OCI-LY7 (cell line): ENCODE measurements at regions not wholly inside any gene's neighbourhood (a gene's known extent, or its start where the extent isn't known, plus 50 kb on each side); places are given as distances from the start of the nearest gene placed in this dataset.

Experiments used
- BruUV-seq: library from RNA; stranded (reverse); fragments of 400-500 nt; replicated peaks from 2 replicates; lab custom pipeline; 2021; lab: Mats Ljungman, UMichigan
- CTCF ChIA-PET: fragments of 300-600 bp; sonication (Branson Sonifier 250); formaldehyde crosslinking; loops from one replicate; lab custom pipeline; 2022; ENCODE audit warnings: antibody characterized with exemption; ENCODE audit not compliant: unreplicated experiment; lab: Charles Lee
- POLR2A ChIA-PET: fragments of 300-600 bp; sonication (Branson Sonifier 250); formaldehyde crosslinking; loops from one replicate; lab custom pipeline; 2022; ENCODE audit warnings: antibody characterized with exemption; lab: Charles Lee
- DNase-seq: peaks from one replicate; pipeline ENCODE4 v3.0.0-alpha.2; 2015; ENCODE audit warnings: low spot score
- H2AFZ ChIP-seq: fragments of 200-600 bp; sonication (generic), shearing (Covaris generic); 2 replicates; pipeline ENCODE4 v1.6.1; 2014; ENCODE audit warnings: mild to moderate bottlenecking, antibody characterized with exemption, low read length, moderate library complexity
- H3K27ac ChIP-seq: fragments of 200-600 bp; sonication (generic); 2 replicates; pipeline ENCODE4 v1.5.1; 2014; ENCODE audit warnings: mixed run types, low read depth, mild to moderate bottlenecking, moderate library complexity, low read length, inconsistent platforms; ENCODE audit not compliant: poor library complexity, severe bottlenecking
- H3K36me3 ChIP-seq: fragments of 200-600 bp; sonication (generic); 2 replicates; pipeline ENCODE4 v1.6.1; 2014; ENCODE audit warnings: mild to moderate bottlenecking, antibody characterized with exemption, low read length, moderate library complexity, mixed read lengths; ENCODE audit not compliant: insufficient read depth
- H3K4me1 ChIP-seq: fragments of 200-600 bp; sonication (generic); 2 replicates; pipeline ENCODE4 v1.5.1; 2014; ENCODE audit warnings: mild to moderate bottlenecking, low read length; ENCODE audit not compliant: insufficient read depth, poor library complexity, severe bottlenecking
- H3K4me2 ChIP-seq: fragments of 200-600 bp; sonication (generic); 2 replicates; pipeline ENCODE4 v1.6.1; 2014; ENCODE audit warnings: mild to moderate bottlenecking, low read length
- H3K4me3 ChIP-seq: fragments of 200-600 bp; sonication (generic); 2 replicates; pipeline ENCODE4 v1.5.1; 2014; ENCODE audit warnings: mild to moderate bottlenecking, low read depth, low read length; ENCODE audit not compliant: poor library complexity, severe bottlenecking
- H3K79me2 ChIP-seq: fragments of 200-600 bp; sonication (generic); 2 replicates; pipeline ENCODE4 v1.6.1; 2016; ENCODE audit warnings: low read depth, mild to moderate bottlenecking, low read length, moderate library complexity, mixed read lengths; ENCODE audit not compliant: insufficient read depth
- H3K9me2 ChIP-seq: fragments of 200-600 bp; sonication (generic); 2 replicates; pipeline ENCODE4 v1.6.1; 2016; ENCODE audit warnings: mild to moderate bottlenecking, low read length, mixed read lengths; ENCODE audit not compliant: insufficient read depth
- H3K9me3 ChIP-seq: fragments of 200-600 bp; sonication (generic); 2 replicates; pipeline ENCODE4 v1.6.1; 2014; ENCODE audit warnings: mild to moderate bottlenecking, mixed run types, low read length, mixed read lengths
- H4K20me1 ChIP-seq: fragments of 200-600 bp; sonication (generic); 2 replicates; pipeline ENCODE4 v1.6.1; 2014; ENCODE audit warnings: mild to moderate bottlenecking, antibody characterized with exemption, low read length, moderate library complexity, mixed read lengths; ENCODE audit not compliant: insufficient read depth
- EZH2phosphoT487 ChIP-seq: fragments of 200-600 bp; sonication (generic); IDR thresholded peaks from 2 replicates; pipeline ENCODE4 v1.6.1; 2018; ENCODE audit warnings: low read depth, borderline replicate concordance, mild to moderate bottlenecking, mixed run types, antibody characterized with exemption, low read length, moderate library complexity, mixed read lengths
- intact Hi-C: fragments of 100-400 bp; cut with micrococcal nuclease; formaldehyde crosslinking; loops from one replicate; pipeline ENCODE4 v1.10.0; 2022; ENCODE audit not compliant: unreplicated experiment
- TF ChIP-seq, protein P1 (sequence below): fragments of 200-600 bp; sonication (generic); conservative IDR thresholded peaks from 2 replicates; pipeline ENCODE4 v1.5.1; 2014; ENCODE audit warnings: mild to moderate bottlenecking, antibody characterized with exemption, low read length, moderate library complexity, mixed read lengths

DNA sequence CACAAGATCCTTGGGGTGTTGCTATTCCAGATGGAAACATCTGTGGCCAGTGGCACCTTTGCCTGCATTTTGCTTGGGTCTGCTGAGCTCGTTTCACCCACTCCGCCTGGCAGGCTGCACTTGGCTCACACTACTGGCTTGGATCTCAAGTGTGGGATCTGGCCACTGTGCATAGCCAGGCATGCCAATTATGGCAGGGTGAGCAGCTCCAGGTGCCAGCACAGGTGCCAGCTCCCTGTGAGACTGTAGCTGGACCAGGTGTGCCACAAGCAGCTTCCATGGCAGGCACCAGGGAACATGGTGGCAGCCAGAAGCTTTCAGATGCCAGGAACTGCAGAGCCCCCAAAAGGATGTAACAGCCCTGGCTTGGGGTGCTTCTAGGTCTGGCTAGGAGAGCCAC, 463.8 kb upstream of the PABPC4L start:
- TF ChIP-seq, protein P1, sequence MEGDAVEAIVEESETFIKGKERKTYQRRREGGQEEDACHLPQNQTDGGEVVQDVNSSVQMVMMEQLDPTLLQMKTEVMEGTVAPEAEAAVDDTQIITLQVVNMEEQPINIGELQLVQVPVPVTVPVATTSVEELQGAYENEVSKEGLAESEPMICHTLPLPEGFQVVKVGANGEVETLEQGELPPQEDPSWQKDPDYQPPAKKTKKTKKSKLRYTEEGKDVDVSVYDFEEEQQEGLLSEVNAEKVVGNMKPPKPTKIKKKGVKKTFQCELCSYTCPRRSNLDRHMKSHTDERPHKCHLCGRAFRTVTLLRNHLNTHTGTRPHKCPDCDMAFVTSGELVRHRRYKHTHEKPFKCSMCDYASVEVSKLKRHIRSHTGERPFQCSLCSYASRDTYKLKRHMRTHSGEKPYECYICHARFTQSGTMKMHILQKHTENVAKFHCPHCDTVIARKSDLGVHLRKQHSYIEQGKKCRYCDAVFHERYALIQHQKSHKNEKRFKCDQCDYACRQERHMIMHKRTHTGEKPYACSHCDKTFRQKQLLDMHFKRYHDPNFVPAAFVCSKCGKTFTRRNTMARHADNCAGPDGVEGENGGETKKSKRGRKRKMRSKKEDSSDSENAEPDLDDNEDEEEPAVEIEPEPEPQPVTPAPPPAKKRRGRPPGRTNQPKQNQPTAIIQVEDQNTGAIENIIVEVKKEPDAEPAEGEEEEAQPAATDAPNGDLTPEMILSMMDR = no peak
- TF ChIP-seq EZH2phosphoT487 = no peak
- Histone ChIP-seq H3K27ac (no peak overlapping the region), H4K20me1 (no peaks in the 10 kb centered on the region), H3K4me1 (no peaks in the 10 kb centered on the region), H3K4me2 (no peak overlapping the region), H3K9me2 (no peaks in the 10 kb centered on the region), H3K36me3 (no peaks in the 10 kb centered on the region), H3K9me3 (no peaks in the 10 kb centered on the region), H3K79me2 (no peaks in the 10 kb centered on the region), H3K4me3 (no peak overlapping the region), H2AFZ (no peak overlapping the region)
- DNase-seq = no peak
- ChIA-PET CTCF (no interaction called here), POLR2A (no interaction called here)
- BruUV-seq = no TSS peak
- intact Hi-C loops = no loop called here

DNA sequence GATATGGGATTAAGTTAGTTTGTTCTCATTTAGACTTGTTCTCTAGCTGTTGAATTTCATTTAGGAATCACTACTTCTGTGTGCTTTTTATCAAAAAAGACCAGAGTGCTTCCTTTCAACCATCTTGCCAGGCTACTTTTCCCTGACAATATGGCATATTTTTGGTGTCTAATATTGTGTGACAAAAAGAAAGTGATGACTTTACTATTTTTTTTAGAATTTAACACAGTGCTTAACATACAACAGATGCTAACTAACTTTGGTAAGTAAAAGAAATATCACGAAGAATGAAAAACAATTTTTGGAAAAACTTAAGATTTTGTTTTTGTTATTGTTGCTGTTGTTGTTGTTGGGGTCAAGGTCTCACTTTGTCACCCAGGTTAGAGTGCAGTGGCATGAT, 462.2 kb upstream of the PABPC4L start:
- no peak overlapping the region for H3K4me2 ChIP-seq
- H3K4me3 ChIP-seq = no peak overlapping the region
- H3K4me1 ChIP-seq = no peaks in the 10 kb centered on the region
- no TSS peak for BruUV-seq
- no peaks in the 10 kb centered on the region for H3K9me2 ChIP-seq
- H4K20me1 ChIP-seq = no peaks in the 10 kb centered on the region
- no peaks in the 10 kb centered on the region for H3K79me2 ChIP-seq
- no peaks in the 10 kb centered on the region for H3K36me3 ChIP-seq
- H2AFZ ChIP-seq = no peak overlapping the region
- no peaks in the 10 kb centered on the region for H3K9me3 ChIP-seq
- intact Hi-C loops = no loop called here
- CTCF ChIA-PET = no interaction called here
- TF ChIP-seq, protein P1 = no peak
- TF ChIP-seq EZH2phosphoT487 = no peak
- DNase-seq = no peak
- POLR2A ChIA-PET = interaction anchor here (0.6 kb wide), 1 partner anchor 1478 kb away, joined by 4 read pairs; no protein-coding TSS in a partner anchor
- H3K27ac ChIP-seq = no peak overlapping the region

DNA sequence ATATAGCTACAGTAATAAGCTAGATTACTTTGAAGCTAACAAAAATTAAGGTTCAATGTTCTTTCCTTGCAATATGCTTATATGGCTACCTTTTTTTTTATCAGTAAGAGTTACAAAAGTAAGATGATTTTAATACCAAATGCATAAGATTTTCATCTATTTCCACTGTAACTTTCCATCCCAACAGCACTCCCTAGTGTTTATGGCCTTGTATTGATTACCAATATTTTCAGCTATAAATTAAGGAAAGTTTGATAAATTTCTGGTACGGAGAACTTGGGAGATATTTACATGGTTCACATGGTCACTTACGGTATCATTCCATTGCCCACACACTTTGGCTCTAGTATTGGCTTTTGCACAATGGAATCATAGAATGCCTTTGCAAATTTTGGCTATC, 448.9 kb upstream of the PABPC4L start:
- no peak for TF ChIP-seq EZH2phosphoT487
- TF ChIP-seq, protein P1 = no peak
- H3K9me3 ChIP-seq = no peaks in the 10 kb centered on the region
- H3K4me1 ChIP-seq = no peaks in the 10 kb centered on the region
- ChIA-PET CTCF (no interaction called here), POLR2A (interaction anchor here (0.6 kb wide), 1 partner anchor 10 kb away, joined by 5 read pairs; no protein-coding TSS in a partner anchor)
- intact Hi-C loops = no loop called here
- DNase-seq = no peak
- H3K9me2 ChIP-seq = no peaks in the 10 kb centered on the region
- H3K4me2 ChIP-seq = no peak overlapping the region
- H3K27ac ChIP-seq = no peak overlapping the region
- no peak overlapping the region for H3K4me3 ChIP-seq
- H4K20me1 ChIP-seq = no peaks in the 10 kb centered on the region
- no peak overlapping the region for H2AFZ ChIP-seq
- no TSS peak for BruUV-seq
- H3K36me3 ChIP-seq = no peaks in the 10 kb centered on the region
- no peaks in the 10 kb centered on the region for H3K79me2 ChIP-seq
